SK-N-SH treated with all-trans-retinoic acid at 6 μM for 48 hours (cell line): ENCODE measurements at regions not wholly inside any gene's neighbourhood (a gene's known extent, or its start where the extent isn't known, plus 50 kb on each side); places are given as distances from the start of the nearest gene placed in this dataset.

Experiments used
- ATAC-seq: fragments of 200-7000 bp; cut with Tn5 transposase; 3 replicates; pipeline ENCODE4 v1.9.1; 2020; ENCODE audit warnings: mild to moderate bottlenecking, moderate library complexity
- ARNTL ChIP-seq: fragments of 450-650 bp; formaldehyde crosslinking; IDR thresholded peaks from 2 replicates; pipeline ENCODE4 v1.5.0; 2020; ENCODE audit warnings: low read depth, mild to moderate bottlenecking, moderate library complexity, borderline replicate concordance
- BACH2 ChIP-seq: fragments of 250-450 bp; sonication (Bioruptor Pico); IDR thresholded peaks from 2 replicates; pipeline ENCODE4 v1.9.0; 2021; ENCODE audit warnings: mild to moderate bottlenecking, borderline replicate concordance
- CREB5 ChIP-seq: fragments of 250-450 bp; sonication (Bioruptor Pico); IDR thresholded peaks from 2 replicates; pipeline ENCODE4 v1.5.1; 2020; ENCODE audit warnings: low read depth, mild to moderate bottlenecking, moderate library complexity
- CSDC2 ChIP-seq: fragments of 250-450 bp; sonication (Bioruptor Pico); IDR thresholded peaks from 2 replicates; pipeline ENCODE4 v1.5.0; 2020; ENCODE audit warnings: mild to moderate bottlenecking, moderate library complexity
- CSRNP3 ChIP-seq: fragments of 250-450 bp; sonication (Bioruptor Pico); IDR thresholded peaks from 2 replicates; pipeline ENCODE4 v1.5.1; 2021; ENCODE audit warnings: mild to moderate bottlenecking, moderate library complexity
- ESRRG ChIP-seq: fragments of 250-450 bp; sonication (Bioruptor Pico); IDR thresholded peaks from 2 replicates; pipeline ENCODE4 v1.6.1; 2021; ENCODE audit warnings: mild to moderate bottlenecking
- ISL1 ChIP-seq: fragments of 250-450 bp; sonication (Bioruptor Pico); IDR thresholded peaks from 2 replicates; pipeline ENCODE4 v2.1.2; 2022; ENCODE audit warnings: mild to moderate bottlenecking, moderate library complexity
- OSR1 ChIP-seq: fragments of 250-450 bp; sonication (Bioruptor Pico); IDR thresholded peaks from 2 replicates; pipeline ENCODE4 v1.8.0; 2022; ENCODE audit warnings: moderate library complexity, mild to moderate bottlenecking, inconsistent platforms
- PATZ1 ChIP-seq: fragments of 250-450 bp; sonication (Bioruptor Pico); IDR thresholded peaks from 2 replicates; pipeline ENCODE4 v1.8.0; 2020; ENCODE audit warnings: mild to moderate bottlenecking, moderate library complexity, borderline replicate concordance
- POU6F1 ChIP-seq: fragments of 250-450 bp; sonication (Bioruptor Pico); IDR thresholded peaks from 2 replicates; pipeline ENCODE4 v1.8.0; 2021; ENCODE audit warnings: low read depth, mild to moderate bottlenecking, moderate library complexity, borderline replicate concordance
- PPARA ChIP-seq: fragments of 250-450 bp; sonication (Bioruptor Pico); IDR thresholded peaks from 2 replicates; pipeline ENCODE4 v1.5.0; 2020; ENCODE audit warnings: mild to moderate bottlenecking, borderline replicate concordance
- RARB ChIP-seq: fragments of 250-450 bp; sonication (Bioruptor Pico); IDR thresholded peaks from 2 replicates; pipeline ENCODE4 v1.8.0; 2021; ENCODE audit warnings: mild to moderate bottlenecking, moderate library complexity
- SNAI2 ChIP-seq: fragments of 250-450 bp; sonication (Bioruptor Pico); IDR thresholded peaks from 2 replicates; pipeline ENCODE4 v1.5.0; 2020; ENCODE audit warnings: mild to moderate bottlenecking, moderate library complexity
- TCF4 ChIP-seq: fragments of 250-450 bp; sonication (Bioruptor Pico); IDR thresholded peaks from 2 replicates; pipeline ENCODE4 v1.8.0; 2021; ENCODE audit warnings: mild to moderate bottlenecking, moderate library complexity, borderline replicate concordance
- TOX ChIP-seq: fragments of 250-450 bp; sonication (Bioruptor Pico); IDR thresholded peaks from 2 replicates; pipeline ENCODE4 v1.8.0; 2021; ENCODE audit warnings: mild to moderate bottlenecking, moderate library complexity, borderline replicate concordance
- TSHZ2 ChIP-seq: fragments of 250-450 bp; sonication (Bioruptor Pico); IDR thresholded peaks from 2 replicates; pipeline ENCODE4 v1.5.0; 2020; ENCODE audit warnings: mild to moderate bottlenecking, moderate library complexity
- ZC3H10 ChIP-seq: fragments of 250-450 bp; sonication (Bioruptor Pico); IDR thresholded peaks from 2 replicates; pipeline ENCODE4 v1.5.1; 2021; ENCODE audit warnings: mild to moderate bottlenecking, moderate library complexity
- ZFP3 ChIP-seq: fragments of 250-450 bp; sonication (Bioruptor Pico); IDR thresholded peaks from 2 replicates; pipeline ENCODE4 v1.5.0; 2020; ENCODE audit warnings: mild to moderate bottlenecking, moderate library complexity
- ZNF565 ChIP-seq: fragments of 450-650 bp; formaldehyde crosslinking; conservative IDR thresholded peaks from 2 replicates; pipeline ENCODE4 v1.5.0; 2020; ENCODE audit warnings: low read depth, mild to moderate bottlenecking, moderate library complexity
- ZNF70 ChIP-seq: fragments of 450-650 bp; formaldehyde crosslinking; IDR thresholded peaks from 2 replicates; pipeline ENCODE4 v1.5.0; 2020; ENCODE audit warnings: mild to moderate bottlenecking, moderate library complexity

GRCh38 chr10:28871665-28872064, 194.3 kb downstream of the BAMBI start (continued):
- TF ChIP-seq CREB5 (CRISPR knock-in tag) (no peak), TCF4 (no peak), ISL1 (CRISPR knock-in tag) (no peak)
- TF ChIP-seq, all 23 proteins: peak for 0

GRCh38 chr10:28872587-28873165, 195.4 kb downstream of the BAMBI start:
- TF ChIP-seq CSRNP3 (CRISPR knock-in tag) = no peak
- TF ChIP-seq OSR1 (CRISPR knock-in tag) = no peak
- TF ChIP-seq BACH2 = no peak
- TF ChIP-seq CREB5 (CRISPR knock-in tag) = no peak
- no peak for TF ChIP-seq ISL1 (CRISPR knock-in tag)
- TF ChIP-seq ZFP3 = no peak
- TF ChIP-seq PPARA (CRISPR knock-in tag) = no peak
- TF ChIP-seq TOX = no peak
- TF ChIP-seq POU6F1 (CRISPR knock-in tag) = no peak

GRCh38 chr10:28873540-28873939, 196.2 kb downstream of the BAMBI start:
- TF ChIP-seq ZFP3 (no peak), RARB (no peak), PATZ1 (CRISPR knock-in tag) (no peak), SNAI2 (no peak), ISL1 (CRISPR knock-in tag) (no peak)
- TF ChIP-seq, all 23 proteins: peak for 0
- no peak for ATAC-seq

More at GRCh38 chr10:28872587-28873165, 195.4 kb downstream of the BAMBI start:
- ATAC-seq = no peak

- ATAC-seq = no peak
- TF ChIP-seq TSHZ2 (CRISPR knock-in tag) = no peak
- no peak for TF ChIP-seq OSR1 (CRISPR knock-in tag)
- no peak for TF ChIP-seq ZNF565
- no peak for TF ChIP-seq RARB
- no peak for TF ChIP-seq ZNF70 (CRISPR knock-in tag)
- TF ChIP-seq ZC3H10 = no peak
- TF ChIP-seq CSDC2 = no peak
- no peak for TF ChIP-seq ARNTL (CRISPR knock-in tag)
- no peak for TF ChIP-seq CSRNP3 (CRISPR knock-in tag)
- TF ChIP-seq PATZ1 (CRISPR knock-in tag) = no peak
- no peak for TF ChIP-seq POU6F1 (CRISPR knock-in tag)
- no peak for TF ChIP-seq ESRRG (CRISPR knock-in tag)
- no peak for TF ChIP-seq BACH2
Observed at GRCh38 chr10:28874210-28874609, 196.9 kb downstream of the BAMBI start.
